ENCODE measurements at regions not wholly inside any gene's neighbourhood (a gene's known extent, or its start where the extent isn't known, plus 50 kb on each side); places are given as distances from the start of the nearest gene placed in this dataset.

- TF ChIP-seq, protein P1, sequence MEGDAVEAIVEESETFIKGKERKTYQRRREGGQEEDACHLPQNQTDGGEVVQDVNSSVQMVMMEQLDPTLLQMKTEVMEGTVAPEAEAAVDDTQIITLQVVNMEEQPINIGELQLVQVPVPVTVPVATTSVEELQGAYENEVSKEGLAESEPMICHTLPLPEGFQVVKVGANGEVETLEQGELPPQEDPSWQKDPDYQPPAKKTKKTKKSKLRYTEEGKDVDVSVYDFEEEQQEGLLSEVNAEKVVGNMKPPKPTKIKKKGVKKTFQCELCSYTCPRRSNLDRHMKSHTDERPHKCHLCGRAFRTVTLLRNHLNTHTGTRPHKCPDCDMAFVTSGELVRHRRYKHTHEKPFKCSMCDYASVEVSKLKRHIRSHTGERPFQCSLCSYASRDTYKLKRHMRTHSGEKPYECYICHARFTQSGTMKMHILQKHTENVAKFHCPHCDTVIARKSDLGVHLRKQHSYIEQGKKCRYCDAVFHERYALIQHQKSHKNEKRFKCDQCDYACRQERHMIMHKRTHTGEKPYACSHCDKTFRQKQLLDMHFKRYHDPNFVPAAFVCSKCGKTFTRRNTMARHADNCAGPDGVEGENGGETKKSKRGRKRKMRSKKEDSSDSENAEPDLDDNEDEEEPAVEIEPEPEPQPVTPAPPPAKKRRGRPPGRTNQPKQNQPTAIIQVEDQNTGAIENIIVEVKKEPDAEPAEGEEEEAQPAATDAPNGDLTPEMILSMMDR (IDR thresholded peaks at IDR 0.05; ENCODE audit: insufficient read depth, low read length, poor library complexity, severe bottlenecking) = no peak
- no peak for TF ChIP-seq EZH2phosphoT487 (conservative IDR thresholded peaks at IDR 0.05; ENCODE audit: low read length)
Measured at GRCh38 chr13:70527599-70527998, 419.3 kb upstream of the KLHL1 start.
